GM12874 (cell line): ENCODE measurements at regions not wholly inside any gene's neighbourhood (a gene's known extent, or its start where the extent isn't known, plus 50 kb on each side); places are given as distances from the start of the nearest gene placed in this dataset.

Source experiments
- CTCF ChIP-seq: IDR thresholded peaks from 2 replicates; pipeline ENCODE4 v1.5.1; 2011; ENCODE audit warnings: low read depth, mild to moderate bottlenecking, control low read depth, low read length, moderate library complexity; ENCODE audit not compliant: insufficient read depth

GRCh38 chr2:151114874-151115273, 146.8 kb downstream of the RBM43 start:
- TF ChIP-seq CTCF = no peak

GRCh38 chr2:151113318-151113717, 148.3 kb downstream of the RBM43 start:
- no peak for TF ChIP-seq CTCF

GRCh38 chr2:151111599-151112278, 149.9 kb downstream of the RBM43 start:
- no peak for TF ChIP-seq CTCF

GRCh38 chr2:151106805-151107506, 154.7 kb downstream of the RBM43 start:
- TF ChIP-seq CTCF = no peak

- no peak for TF ChIP-seq CTCF
These were observed 158.1 kb downstream of the RBM43 start for GRCh38 chr2:151103551-151103950.

- no peak for TF ChIP-seq CTCF
These were observed 159.4 kb downstream of the RBM43 start for GRCh38 chr2:151102226-151102625.

- no peak for TF ChIP-seq CTCF
These were observed 162.8 kb downstream of the RBM43 start for GRCh38 chr2:151098841-151099240.
